Peyer's patch (tissue), 4 donors: ENCODE measurements at regions not wholly inside any gene's neighbourhood (a gene's known extent, or its start where the extent isn't known, plus 50 kb on each side); places are given as distances from the start of the nearest gene placed in this dataset.

Experiments
- DNase-seq, 3 donors: peaks; one replicate each; pipeline ENCODE4 v3.0.0-alpha.2; 2017 to 2019
- H3K27ac ChIP-seq, 4 donors: fragments of 200-600 bp; sonication (generic); one replicate each; pipeline ENCODE4 v1.5.1; 2016 to 2019
- H3K27me3 ChIP-seq, 2 donors: fragments of 200-600 bp; sonication (generic); one replicate each; pipeline ENCODE4 v1.5.1; 2019
- H3K36me3 ChIP-seq, 3 donors: fragments of 200-600 bp; sonication (generic); one replicate each; pipeline ENCODE4 v1.5.1; 2016 to 2019
- H3K4me1 ChIP-seq, 4 donors: fragments of 200-600 bp; sonication (generic); one replicate each; pipeline ENCODE4 v1.5.1; 2016 to 2019
- H3K4me3 ChIP-seq, 4 donors: fragments of 200-600 bp; sonication (generic); 1 replicate in 3 of 4; 2 replicates in 1 of 4; pipeline ENCODE4 v1.5.1; 2016 to 2019; ENCODE audit warnings: mild to moderate bottlenecking in 1 of 4
- H3K9me3 ChIP-seq, 4 donors: fragments of 200-600 bp; sonication (generic); one replicate each; pipeline ENCODE4 v1.5.1; 2016 to 2019; ENCODE audit warnings: mild to moderate bottlenecking in 1 of 4
- CTCF ChIP-seq, 6 experiments: fragments of 450-650 bp in 4 of 6; fragments of 200-600 bp in 2 of 6; sonication (generic) in 1 of 6; IDR thresholded peaks; one replicate each; pipeline ENCODE4 v1.5.1; 2017 to 2019; ENCODE audit warnings: antibody characterized with exemption in 6 of 6, mild to moderate bottlenecking in 3 of 6, moderate library complexity in 1 of 6
- POLR2A ChIP-seq, 2 donors: fragments of 450-650 bp; IDR thresholded peaks; one replicate each; pipeline ENCODE4 v1.5.1; 2017; ENCODE audit warnings: antibody characterized with exemption in 2 of 2, mild to moderate bottlenecking in 2 of 2, moderate library complexity in 2 of 2

DNA sequence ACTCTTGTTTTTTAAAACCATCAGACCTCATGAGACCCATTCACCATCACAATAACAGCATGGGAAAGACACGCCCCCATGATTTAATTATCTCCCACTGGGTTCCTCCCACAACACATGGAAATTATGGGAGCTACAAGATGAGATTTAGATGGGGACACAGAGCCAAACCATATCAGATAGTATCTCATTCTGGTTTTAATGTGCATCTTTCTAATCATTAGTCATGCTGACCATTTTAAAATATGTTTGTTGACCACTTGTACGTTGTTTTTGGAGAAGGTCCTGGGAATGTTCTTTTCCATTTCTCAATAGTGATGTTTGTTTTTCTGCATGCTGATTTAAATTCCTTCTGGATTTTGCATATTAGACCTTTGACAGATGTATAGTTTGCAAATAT is 119.0 kb downstream of the RTL3 start:
- no peaks in the 10 kb centered on the region for H3K36me3 ChIP-seq
- no peak overlapping the region for H3K27ac ChIP-seq
- no peak for DNase-seq
- TF ChIP-seq POLR2A (IDR thresholded peaks at IDR 0.05) (no peak), CTCF (IDR thresholded peaks at IDR 0.05) (no peak)
- H3K4me3 ChIP-seq = no peak overlapping the region
- H3K9me3 ChIP-seq = no peaks in the 10 kb centered on the region
- H3K27me3 ChIP-seq = no peaks in the 10 kb centered on the region
- no peaks in the 10 kb centered on the region for H3K4me1 ChIP-seq

- Histone ChIP-seq H3K36me3 (no peaks in the 10 kb centered on the region), H3K27ac (no peak overlapping the region), H3K9me3 (no peaks in the 10 kb centered on the region), H3K4me1 (no peaks in the 10 kb centered on the region), H3K4me3 (no peak overlapping the region), H3K27me3 (no peaks in the 10 kb centered on the region)
- no peak for DNase-seq
- TF ChIP-seq POLR2A (IDR thresholded peaks at IDR 0.05) (no peak), CTCF (IDR thresholded peaks at IDR 0.05) (no peak)
These were observed 124.9 kb downstream of the RTL3 start for GRCh38 chrX:78534221-78534620.

DNA sequence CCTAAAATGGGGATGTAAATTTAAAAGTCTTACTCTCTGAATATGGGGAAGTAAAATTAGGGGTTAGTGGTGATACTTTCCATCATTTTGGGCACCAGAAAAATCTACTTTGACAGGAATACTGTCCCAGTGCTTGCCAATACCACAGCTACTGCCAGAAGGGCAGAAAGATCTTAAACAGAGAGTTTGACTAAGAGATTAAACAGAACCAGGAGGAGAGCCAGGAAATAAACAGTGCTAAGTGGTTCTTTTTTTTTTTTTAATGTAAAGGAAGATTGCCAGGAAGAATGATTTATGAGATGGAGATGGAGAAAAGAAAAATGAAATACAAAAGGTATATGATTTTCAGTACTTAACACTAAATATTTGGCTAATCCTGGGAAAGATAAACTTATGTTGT is 126.8 kb downstream of the RTL3 start:
- Histone ChIP-seq H3K9me3 (no peaks in the 10 kb centered on the region), H3K27me3 (no peaks in the 10 kb centered on the region), H3K4me3 (no peak overlapping the region), H3K4me1 (no peaks in the 10 kb centered on the region), H3K36me3 (no peaks in the 10 kb centered on the region), H3K27ac (no peak overlapping the region)
- no peak for DNase-seq
- TF ChIP-seq CTCF (IDR thresholded peaks at IDR 0.05) (no peak), POLR2A (IDR thresholded peaks at IDR 0.05) (no peak)

DNA sequence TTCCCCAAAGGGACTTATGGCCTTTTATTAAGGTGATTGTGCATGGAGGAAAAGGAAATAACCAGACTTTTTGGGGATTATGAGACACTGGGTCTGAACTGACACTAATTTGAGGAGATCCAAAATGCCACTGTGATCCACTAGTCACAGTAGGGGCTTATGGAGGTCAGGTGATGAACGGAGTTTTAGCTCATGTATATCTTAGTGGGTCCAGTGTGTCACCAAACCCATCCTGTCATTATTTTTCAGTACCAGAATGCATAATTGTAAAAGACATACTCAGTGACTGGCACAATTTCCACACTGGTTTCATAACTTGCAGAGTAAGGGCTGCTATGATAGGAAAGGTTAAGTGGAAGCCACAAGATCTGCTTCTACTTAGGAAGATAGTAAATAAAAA is 131.3 kb downstream of the RTL3 start:
- H3K9me3 ChIP-seq = no peaks in the 10 kb centered on the region
- H3K36me3 ChIP-seq = no peaks in the 10 kb centered on the region
- TF ChIP-seq CTCF (IDR thresholded peaks at IDR 0.05) (no peak), POLR2A (IDR thresholded peaks at IDR 0.05) (no peak)
- H3K27me3 ChIP-seq = no peaks in the 10 kb centered on the region
- no peak overlapping the region for H3K27ac ChIP-seq
- DNase-seq = no peak
- H3K4me3 ChIP-seq = no peak overlapping the region
- H3K4me1 ChIP-seq = no peaks in the 10 kb centered on the region

- DNase-seq = no peak
- Histone ChIP-seq H3K27ac (no peak overlapping the region), H3K27me3 (no peaks in the 10 kb centered on the region), H3K9me3 (no peaks in the 10 kb centered on the region), H3K36me3 (no peaks in the 10 kb centered on the region), H3K4me3 (no peak overlapping the region), H3K4me1 (no peaks in the 10 kb centered on the region)
- no peak for TF ChIP-seq CTCF (IDR thresholded peaks at IDR 0.05)
- no peak for TF ChIP-seq POLR2A (IDR thresholded peaks at IDR 0.05)
These were observed 131.9 kb downstream of the RTL3 start for GRCh38 chrX:78527263-78527662.

- DNase-seq = no peak
- Histone ChIP-seq H3K27ac (no peak overlapping the region), H3K4me1 (no peaks in the 10 kb centered on the region), H3K9me3 (no peaks in the 10 kb centered on the region), H3K27me3 (no peaks in the 10 kb centered on the region), H3K4me3 (no peak overlapping the region), H3K36me3 (no peaks in the 10 kb centered on the region)
- TF ChIP-seq POLR2A (IDR thresholded peaks at IDR 0.05) = no peak
- no peak for TF ChIP-seq CTCF (IDR thresholded peaks at IDR 0.05)
These were observed 136.5 kb downstream of the RTL3 start for GRCh38 chrX:78522601-78523000.
